BE2C (cell line): ENCODE measurements at regions not wholly inside any gene's neighbourhood (a gene's known extent, or its start where the extent isn't known, plus 50 kb on each side); places are given as distances from the start of the nearest gene placed in this dataset.

Source experiments
- DNase-seq: peaks from one replicate; pipeline ENCODE4 v3.0.0-alpha.2; 2020
- H3K27me3 ChIP-seq: fragments of 250-450 bp; sonication (Bioruptor Pico); 2 replicates; pipeline ENCODE4 v1.5.1; 2020; ENCODE audit warnings: mild to moderate bottlenecking
- H3K36me3 ChIP-seq: fragments of 250-450 bp; sonication (Bioruptor Pico); 2 replicates; pipeline ENCODE4 v1.5.1; 2020; ENCODE audit warnings: mild to moderate bottlenecking
- H3K4me1 ChIP-seq: fragments of 250-450 bp; sonication (Bioruptor Pico); 2 replicates; pipeline ENCODE4 v1.5.1; 2020
- H3K4me3 ChIP-seq: 2 replicates; pipeline ENCODE4 v1.5.1; 2011; ENCODE audit warnings: low read depth, low read length
- H3K9me3 ChIP-seq: fragments of 250-450 bp; sonication (Bioruptor Pico); 2 replicates; pipeline ENCODE4 v1.5.1; 2020
- TF ChIP-seq, protein P1 (sequence below): IDR thresholded peaks from 2 replicates; pipeline ENCODE4 v1.5.1; 2012; ENCODE audit warnings: mild to moderate bottlenecking, low read depth, low read length

DNA sequence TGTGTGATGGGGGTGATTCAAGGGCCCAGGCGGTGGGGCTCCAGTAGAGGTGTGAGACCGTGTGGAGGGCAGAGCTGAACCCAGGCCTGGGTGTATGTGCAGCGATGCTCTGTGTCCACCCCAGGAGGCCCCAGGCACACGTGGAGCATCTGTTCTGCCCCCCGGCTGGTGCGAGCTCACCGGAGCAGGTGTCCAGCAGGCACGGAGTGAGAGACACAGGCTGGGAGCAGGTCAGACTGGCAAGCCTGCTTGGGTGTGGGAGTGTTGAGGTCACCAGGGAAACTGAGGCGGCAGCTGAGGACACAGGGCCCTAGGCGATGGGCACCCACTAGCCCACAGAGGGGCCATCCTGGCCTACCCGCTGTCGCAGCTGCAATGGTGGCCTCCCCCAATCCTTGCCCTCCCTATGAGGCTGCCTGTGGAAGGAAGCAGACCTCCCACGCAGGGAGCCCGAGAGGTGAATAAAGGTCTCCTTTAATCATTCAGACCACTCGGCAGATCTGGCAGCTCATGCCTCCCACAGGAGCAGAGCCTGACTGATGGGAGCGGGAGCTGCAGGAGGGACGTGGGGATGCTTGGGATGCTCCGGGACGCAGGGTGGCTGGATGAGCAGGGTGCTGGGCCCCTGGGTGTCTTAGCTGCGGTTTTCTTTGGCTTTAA, 1165.1 kb downstream of the BRD1 start:
- DNase-seq = no peak
- TF ChIP-seq, protein P1, sequence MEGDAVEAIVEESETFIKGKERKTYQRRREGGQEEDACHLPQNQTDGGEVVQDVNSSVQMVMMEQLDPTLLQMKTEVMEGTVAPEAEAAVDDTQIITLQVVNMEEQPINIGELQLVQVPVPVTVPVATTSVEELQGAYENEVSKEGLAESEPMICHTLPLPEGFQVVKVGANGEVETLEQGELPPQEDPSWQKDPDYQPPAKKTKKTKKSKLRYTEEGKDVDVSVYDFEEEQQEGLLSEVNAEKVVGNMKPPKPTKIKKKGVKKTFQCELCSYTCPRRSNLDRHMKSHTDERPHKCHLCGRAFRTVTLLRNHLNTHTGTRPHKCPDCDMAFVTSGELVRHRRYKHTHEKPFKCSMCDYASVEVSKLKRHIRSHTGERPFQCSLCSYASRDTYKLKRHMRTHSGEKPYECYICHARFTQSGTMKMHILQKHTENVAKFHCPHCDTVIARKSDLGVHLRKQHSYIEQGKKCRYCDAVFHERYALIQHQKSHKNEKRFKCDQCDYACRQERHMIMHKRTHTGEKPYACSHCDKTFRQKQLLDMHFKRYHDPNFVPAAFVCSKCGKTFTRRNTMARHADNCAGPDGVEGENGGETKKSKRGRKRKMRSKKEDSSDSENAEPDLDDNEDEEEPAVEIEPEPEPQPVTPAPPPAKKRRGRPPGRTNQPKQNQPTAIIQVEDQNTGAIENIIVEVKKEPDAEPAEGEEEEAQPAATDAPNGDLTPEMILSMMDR = no peak
- Histone ChIP-seq H3K4me1 (no peaks in the 10 kb centered on the region), H3K9me3 (no peaks in the 10 kb centered on the region; the same call in 1 of the 2 replicates), H3K36me3 (no peaks in the 10 kb centered on the region), H3K27me3 (no peaks in the 10 kb centered on the region), H3K4me3 (no peak overlapping the region)

DNA sequence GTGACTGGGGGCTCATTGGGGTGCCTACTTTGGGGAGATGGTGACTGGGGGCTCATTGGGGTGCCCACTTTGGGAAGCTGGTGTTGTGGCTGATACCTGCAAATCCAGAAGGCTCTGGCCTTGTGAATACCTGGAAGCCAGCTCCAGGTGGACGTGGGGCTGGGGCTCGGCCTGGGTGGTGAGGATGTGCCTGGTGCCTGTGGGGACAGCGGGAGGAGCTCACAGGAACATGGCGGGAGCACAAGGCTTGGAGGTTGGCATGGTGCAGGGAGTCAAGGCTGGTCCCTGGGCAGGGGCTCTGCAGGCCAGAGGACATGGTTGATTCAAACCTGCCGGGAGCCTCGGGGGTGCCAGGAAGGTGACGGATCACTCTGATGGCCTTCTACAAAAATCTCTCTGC, 1165.7 kb downstream of the BRD1 start:
- H3K36me3 ChIP-seq = no peaks in the 10 kb centered on the region
- H3K27me3 ChIP-seq = no peaks in the 10 kb centered on the region
- H3K4me1 ChIP-seq = no peaks in the 10 kb centered on the region
- no peaks in the 10 kb centered on the region; the same call in 1 of the 2 replicates for H3K9me3 ChIP-seq
- H3K4me3 ChIP-seq = no peak overlapping the region
- TF ChIP-seq, protein P1 = no peak
- DNase-seq = no peak

DNA sequence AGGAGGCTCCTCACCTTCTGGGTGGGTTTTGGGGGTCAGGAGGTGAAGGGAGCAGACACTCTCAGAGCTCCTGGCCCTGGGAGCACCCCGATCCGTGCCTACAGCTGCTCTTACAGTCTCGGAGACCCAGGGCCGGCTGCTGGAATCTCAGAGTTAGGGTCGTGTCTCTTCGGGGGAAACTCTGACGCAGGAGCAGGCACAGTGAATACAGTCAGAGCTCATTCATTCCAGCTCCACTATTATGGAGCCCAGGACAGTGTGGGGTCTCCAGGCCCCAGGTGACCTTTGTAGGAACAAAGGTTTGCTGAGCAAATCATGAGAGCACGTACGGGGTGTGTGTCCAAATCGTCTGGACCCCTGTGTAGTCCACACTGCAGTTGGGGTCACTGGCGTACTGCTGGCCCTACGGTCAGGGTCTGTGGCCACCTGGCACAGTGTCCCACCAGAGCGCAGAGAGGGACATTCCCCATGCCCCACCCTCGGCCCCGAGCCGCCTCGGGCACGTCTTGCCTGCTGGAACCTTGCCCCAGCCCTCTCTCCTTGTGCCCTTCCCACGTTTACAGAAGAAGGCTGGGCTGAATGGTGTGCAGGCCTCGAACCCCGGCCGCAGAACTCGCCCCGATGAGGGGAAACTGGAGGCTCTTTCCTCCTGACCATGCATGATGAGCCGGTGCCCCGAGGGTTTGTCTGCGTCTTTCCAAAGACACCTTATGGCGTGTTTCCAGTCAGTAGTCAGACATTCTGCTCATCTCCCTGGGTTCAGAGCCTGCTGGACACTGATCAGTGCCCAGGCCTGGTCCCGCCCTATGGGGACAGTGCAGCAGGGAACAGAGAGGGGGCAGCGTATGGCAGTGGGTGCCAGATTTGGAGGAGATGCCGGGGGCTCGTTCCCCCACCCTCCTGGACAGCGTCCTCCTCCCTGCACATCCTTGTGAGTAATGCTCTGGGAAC, 1166.6 kb downstream of the BRD1 start:
- DNase-seq = no peak
- Histone ChIP-seq H3K36me3 (no peaks in the 10 kb centered on the region), H3K4me3 (no peak overlapping the region), H3K9me3 (no peaks in the 10 kb centered on the region; the same call in 1 of the 2 replicates), H3K27me3 (no peaks in the 10 kb centered on the region), H3K4me1 (no peaks in the 10 kb centered on the region)
- TF ChIP-seq, protein P1 = no peak

DNA sequence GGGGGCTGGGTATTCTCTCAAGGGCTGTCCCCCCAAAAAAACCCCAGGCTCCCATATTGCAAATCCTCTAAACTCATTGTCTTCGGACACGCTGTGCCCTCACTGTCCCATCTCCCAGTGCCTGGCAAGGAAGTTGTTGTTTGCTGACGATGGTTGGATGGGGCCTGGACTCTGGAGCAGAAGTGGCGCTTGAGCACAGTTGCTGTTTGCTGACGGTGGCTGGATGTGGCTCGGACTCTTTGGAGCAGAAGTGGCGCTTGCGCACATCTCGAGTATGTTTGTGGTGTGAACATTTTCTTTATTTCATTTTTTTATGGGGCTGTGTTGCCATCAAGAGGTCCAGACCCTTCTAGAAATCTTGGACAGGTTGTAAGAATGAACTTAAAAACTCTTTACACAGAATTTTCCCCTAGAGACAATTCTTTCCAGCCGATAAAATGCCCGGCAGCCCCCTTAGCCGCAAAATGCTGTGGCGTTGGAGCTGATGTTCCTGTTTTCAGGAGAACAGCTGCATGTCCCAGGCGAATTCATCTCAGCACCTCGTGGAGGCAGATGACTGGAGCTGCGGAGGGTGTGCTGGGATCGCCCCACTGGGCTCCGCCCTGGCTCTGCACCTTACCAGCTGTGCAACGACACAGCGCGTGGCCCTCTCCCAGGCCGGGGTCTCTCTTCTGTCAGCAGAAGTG, 1167.4 kb downstream of the BRD1 start:
- no peak overlapping the region for H3K4me3 ChIP-seq
- TF ChIP-seq, protein P1 = no peak
- no peaks in the 10 kb centered on the region for H3K4me1 ChIP-seq
- no peaks in the 10 kb centered on the region; the same call in 1 of the 2 replicates for H3K9me3 ChIP-seq
- DNase-seq = no peak
- no peaks in the 10 kb centered on the region for H3K36me3 ChIP-seq
- no peaks in the 10 kb centered on the region for H3K27me3 ChIP-seq

DNA sequence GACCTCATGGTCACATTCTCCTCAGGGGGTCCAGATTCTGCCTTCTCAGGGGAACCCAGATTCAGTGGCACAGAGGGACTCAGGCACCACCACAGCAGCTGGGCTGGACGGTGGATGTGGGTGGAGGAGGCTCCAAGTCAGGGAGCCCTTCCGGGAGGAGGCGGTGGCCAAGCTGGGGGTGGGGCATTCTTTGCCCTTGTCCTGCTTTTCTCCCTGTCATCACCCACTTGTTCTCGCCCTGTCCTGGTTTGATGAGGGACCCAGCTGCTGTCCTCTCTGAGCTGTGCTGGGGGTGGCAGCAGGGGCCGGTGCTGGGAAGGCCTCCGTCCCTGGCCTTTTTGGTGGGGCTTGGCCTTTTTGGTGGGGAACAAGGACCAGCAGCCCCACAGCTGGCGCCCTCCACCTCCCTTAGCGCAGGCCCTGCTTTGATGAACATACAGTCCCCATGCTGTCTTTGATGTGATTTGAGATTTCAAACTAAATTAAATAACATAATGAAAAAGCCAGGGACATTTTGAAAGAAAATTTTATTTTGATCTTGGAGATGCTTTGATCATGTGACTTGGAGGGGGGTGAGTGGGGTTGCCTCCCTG, 1168.2 kb downstream of the BRD1 start:
- H3K4me3 ChIP-seq = no peak overlapping the region
- H3K36me3 ChIP-seq = no peaks in the 10 kb centered on the region
- TF ChIP-seq, protein P1 = no peak
- no peak for DNase-seq
- H3K4me1 ChIP-seq = no peaks in the 10 kb centered on the region
- H3K27me3 ChIP-seq = no peaks in the 10 kb centered on the region
- H3K9me3 ChIP-seq = no peaks in the 10 kb centered on the region; the same call in 1 of the 2 replicates
